Colon (tissue), 2 donors: ENCODE measurements at regions not wholly inside any gene's neighbourhood (a gene's known extent, or its start where the extent isn't known, plus 50 kb on each side); places are given as distances from the start of the nearest gene placed in this dataset.

Source experiments
- FAIRE-seq: peaks from 2 replicates; lab custom pipeline; 2012; peaks lifted over from hg19 to GRCh38; lab: Jason Lieb, UNC
- donor health status: control.
- donor health status: control.

- no peak for FAIRE-seq
Measured at GRCh38 chr13:106865716-106866440, 297.9 kb upstream of the ARGLU1 start.

- no peak for FAIRE-seq
Measured at GRCh38 chr13:106859533-106859904, 291.6 kb upstream of the ARGLU1 start.

- no peak for FAIRE-seq
Measured at GRCh38 chr13:106858903-106859532, 291.1 kb upstream of the ARGLU1 start.

GRCh38 chr13:106852436-106852835, 284.5 kb upstream of the ARGLU1 start:
- FAIRE-seq, result no peak

- no peak for FAIRE-seq
Measured at GRCh38 chr13:106850973-106851650, 283.2 kb upstream of the ARGLU1 start.

GRCh38 chr13:106846571-106847448, 278.9 kb upstream of the ARGLU1 start:
- FAIRE-seq, result no peak

GRCh38 chr13:106836186-106836802, 268.4 kb upstream of the ARGLU1 start:
- FAIRE-seq, result no peak

GRCh38 chr13:106835477-106835876, 267.5 kb upstream of the ARGLU1 start:
- no peak for FAIRE-seq

- no peak for FAIRE-seq
Measured at GRCh38 chr13:106821979-106822378, 254.0 kb upstream of the ARGLU1 start.

GRCh38 chr13:106819413-106820180, 251.7 kb upstream of the ARGLU1 start:
- no peak for FAIRE-seq

- FAIRE-seq, result no peak
Measured at GRCh38 chr13:106818971-106819370, 251.0 kb upstream of the ARGLU1 start.

GRCh38 chr13:106815545-106815944, 247.6 kb upstream of the ARGLU1 start:
- no peak for FAIRE-seq

GRCh38 chr13:106814463-106814862, 246.5 kb upstream of the ARGLU1 start:
- FAIRE-seq, result no peak

- no peak for FAIRE-seq
Measured at GRCh38 chr13:106810069-106810468, 242.1 kb upstream of the ARGLU1 start.

- FAIRE-seq, result no peak
Measured at GRCh38 chr13:106804991-106805390, 237.1 kb upstream of the ARGLU1 start.

- no peak for FAIRE-seq
Measured at GRCh38 chr13:106802917-106803316, 235.0 kb upstream of the ARGLU1 start.

GRCh38 chr13:106799781-106800335, 231.9 kb upstream of the ARGLU1 start:
- FAIRE-seq, result no peak

- no peak for FAIRE-seq
Measured at GRCh38 chr13:106797081-106797640, 229.2 kb upstream of the ARGLU1 start.

- FAIRE-seq, result no peak
Measured at GRCh38 chr13:106796280-106797047, 228.5 kb upstream of the ARGLU1 start.

GRCh38 chr13:106795847-106796246, 227.9 kb upstream of the ARGLU1 start:
- FAIRE-seq, result no peak
